ENCODE measurements at regions not wholly inside any gene's neighbourhood (a gene's known extent, or its start where the extent isn't known, plus 50 kb on each side); places are given as distances from the start of the nearest gene placed in this dataset.

- Histone ChIP-seq H3K9me2 (ENCODE audit: insufficient read depth) (no peaks in the 10 kb centered on the region), H3K4me1 (replicated peaks; ENCODE audit: insufficient read depth) (no peaks in the 10 kb centered on the region), H3K9me3 (ENCODE audit: insufficient read depth, low read depth) (no peaks in the 10 kb centered on the region), H3K36me3 (ENCODE audit: low read depth) (no peaks in the 10 kb centered on the region), H3F3A (ENCODE audit: insufficient read depth, low read depth) (no peaks in the 10 kb centered on the region), H2AFZ (no peak overlapping the region), H3K27me3 (ENCODE audit: insufficient read depth, low read depth) (no peaks in the 10 kb centered on the region), H4K20me1 (ENCODE audit: insufficient read depth) (no peaks in the 10 kb centered on the region), H3K4me2 (no peak overlapping the region), H3K27ac (no peak overlapping the region), H3K79me2 (ENCODE audit: low read depth) (no peaks in the 10 kb centered on the region), H3K4me3 (no peak overlapping the region)
- BruUV-seq (replicated peaks): no TSS peak
- ChIA-PET CTCF (no interaction called here), POLR2A (ENCODE audit: unreplicated experiment) (no interaction called here)
- no peak for DNase-seq
- TF ChIP-seq EZH2 (IDR thresholded peaks at IDR 0.05; ENCODE audit: low read depth): no peak
- intact Hi-C loops (cut with micrococcal nuclease; ENCODE audit: unreplicated experiment): no loop called here
Observed at GRCh38 chr13:99747403-99747710, 224.2 kb downstream of the ZIC5 start.

- Histone ChIP-seq H3K9me3 (ENCODE audit: insufficient read depth, low read depth) (no peaks in the 10 kb centered on the region), H3K4me1 (replicated peaks; ENCODE audit: insufficient read depth) (no peaks in the 10 kb centered on the region), H3K9me2 (ENCODE audit: insufficient read depth) (no peaks in the 10 kb centered on the region), H3K4me2 (no peak overlapping the region), H3K79me2 (ENCODE audit: low read depth) (no peaks in the 10 kb centered on the region), H3F3A (ENCODE audit: insufficient read depth, low read depth) (no peaks in the 10 kb centered on the region), H2AFZ (no peak overlapping the region), H3K27me3 (ENCODE audit: insufficient read depth, low read depth) (no peaks in the 10 kb centered on the region), H3K4me3 (no peak overlapping the region), H4K20me1 (ENCODE audit: insufficient read depth) (no peaks in the 10 kb centered on the region), H3K27ac (no peak overlapping the region), H3K36me3 (ENCODE audit: low read depth) (no peaks in the 10 kb centered on the region)
- ChIA-PET CTCF (no interaction called here), POLR2A (ENCODE audit: unreplicated experiment) (no interaction called here)
- no TSS peak for BruUV-seq (replicated peaks)
- DNase-seq: no peak
- no peak for TF ChIP-seq EZH2 (IDR thresholded peaks at IDR 0.05; ENCODE audit: low read depth)
- no peak for TF ChIP-seq CTCF (conservative IDR thresholded peaks at IDR 0.05)
- intact Hi-C loops (cut with micrococcal nuclease; ENCODE audit: unreplicated experiment): no loop called here
Observed at GRCh38 chr13:99746637-99747402, 224.7 kb downstream of the ZIC5 start.

- intact Hi-C loops (cut with micrococcal nuclease; ENCODE audit: unreplicated experiment): no loop called here
- POLR2A ChIA-PET (ENCODE audit: unreplicated experiment): no interaction called here
Observed at GRCh38 chr13:99743094-99743493, 228.5 kb downstream of the ZIC5 start.

More at GRCh38 chr13:99743094-99743493, 228.5 kb downstream of the ZIC5 start:
- H3K9me3 ChIP-seq (ENCODE audit: insufficient read depth, low read depth): no peaks in the 10 kb centered on the region
- H3K4me2 ChIP-seq: no peak overlapping the region
- DNase-seq: no peak
- no TSS peak for BruUV-seq (replicated peaks)
- 0 out of 2 replicates have a peak, but pooled peaks cover 10% of the 10 kb centered on the region for H3K27me3 ChIP-seq (ENCODE audit: insufficient read depth, low read depth)
- no peaks in the 10 kb centered on the region for H3F3A ChIP-seq (ENCODE audit: insufficient read depth, low read depth)
- no peaks in the 10 kb centered on the region for H3K79me2 ChIP-seq (ENCODE audit: low read depth)
- TF ChIP-seq EZH2 (IDR thresholded peaks at IDR 0.05; ENCODE audit: low read depth) (no peak), CTCF (conservative IDR thresholded peaks at IDR 0.05) (no peak)
- CTCF ChIA-PET: no interaction called here
- H3K9me2 ChIP-seq (ENCODE audit: insufficient read depth): no peaks in the 10 kb centered on the region
- H3K27ac ChIP-seq: no peak overlapping the region
- no peak overlapping the region for H2AFZ ChIP-seq
- H3K4me3 ChIP-seq: no peak overlapping the region
- H4K20me1 ChIP-seq (ENCODE audit: insufficient read depth): no peaks in the 10 kb centered on the region
- H3K36me3 ChIP-seq (ENCODE audit: low read depth): no peaks in the 10 kb centered on the region
- no peaks in the 10 kb centered on the region for H3K4me1 ChIP-seq (replicated peaks; ENCODE audit: insufficient read depth)
